ENCODE measurements at regions not wholly inside any gene's neighbourhood (a gene's known extent, or its start where the extent isn't known, plus 50 kb on each side); places are given as distances from the start of the nearest gene placed in this dataset.

DNA sequence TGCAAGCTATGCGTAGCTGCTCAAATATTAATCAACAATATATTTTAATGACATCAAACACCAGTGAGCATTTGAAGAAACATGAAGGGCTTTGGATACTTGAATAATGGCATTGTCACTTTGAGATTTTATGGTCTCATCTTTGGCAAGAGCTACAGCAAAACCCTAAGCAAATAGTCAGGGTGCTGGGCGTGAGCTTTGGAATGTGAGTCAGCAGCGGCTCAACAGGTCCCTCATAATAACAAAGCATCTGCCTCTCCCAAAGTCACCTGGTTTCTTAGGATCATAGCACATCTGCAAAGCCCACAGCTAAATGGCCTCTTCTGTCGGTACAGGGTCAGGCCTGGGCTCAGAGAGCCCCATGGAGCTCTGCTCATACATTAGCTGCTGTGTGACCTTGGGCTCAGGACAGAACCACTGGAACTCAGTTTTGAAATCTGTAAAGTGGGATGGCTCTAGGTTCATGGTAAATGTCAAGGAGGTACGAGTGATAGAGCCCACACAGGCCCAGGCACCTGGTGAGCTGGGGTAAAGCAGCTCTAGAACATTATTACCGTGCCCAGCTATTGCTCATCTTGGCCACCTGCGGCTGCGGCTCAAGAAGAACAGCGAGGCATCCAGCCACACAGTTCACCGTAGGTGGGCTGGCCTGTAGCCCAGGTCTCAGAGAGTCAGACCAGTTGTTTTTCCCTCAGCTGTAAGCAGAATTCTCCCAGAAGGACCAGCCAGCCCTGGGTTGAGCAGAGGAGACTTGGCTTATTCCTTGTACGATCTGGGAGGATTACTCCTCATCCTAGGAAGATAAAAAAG, 544.5 kb upstream of the CDH11 start:
- in situ Hi-C loops (cut with MboI; ENCODE audit: low sequenced_read_pairs), result no loop called here

DNA sequence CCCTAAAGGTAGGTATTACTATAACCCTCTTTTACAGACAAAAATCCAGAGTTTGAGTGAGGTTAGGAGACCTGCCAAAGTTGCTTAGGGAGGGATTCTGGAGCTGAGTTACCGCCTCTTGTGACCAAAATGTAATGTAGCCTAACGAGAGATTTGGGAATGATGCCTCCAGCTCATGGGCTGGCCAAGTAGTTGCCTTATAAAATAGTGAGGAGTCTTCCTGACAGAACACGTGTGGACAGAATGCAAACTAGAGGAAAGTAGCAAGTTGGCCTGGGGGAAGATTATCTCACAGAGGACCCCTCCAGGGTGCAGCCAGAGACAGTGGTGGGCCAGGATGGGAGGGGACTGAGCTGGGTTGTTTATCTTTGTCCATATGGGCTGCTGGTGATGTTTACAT, 543.7 kb upstream of the CDH11 start:
- in situ Hi-C loops (cut with MboI; ENCODE audit: low sequenced_read_pairs), result no loop called here

DNA sequence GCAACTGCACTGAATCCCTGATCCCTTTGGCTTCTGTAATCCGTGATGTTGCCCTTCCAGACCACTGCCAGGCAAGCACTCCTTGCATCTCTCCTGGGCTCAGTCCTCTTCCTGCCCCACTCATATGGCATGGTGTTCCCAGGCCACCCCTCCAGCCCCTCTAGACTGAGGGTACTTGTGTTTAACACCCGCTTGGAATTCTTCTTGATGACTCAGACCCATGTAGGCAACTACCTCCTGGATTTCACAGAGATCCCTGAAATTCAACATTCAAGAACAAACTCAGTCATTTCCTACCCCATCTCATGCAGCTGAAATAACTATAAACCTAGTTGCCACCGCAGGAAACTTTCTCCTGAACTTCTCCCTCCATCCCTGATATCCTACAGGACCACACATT, 541.9 kb upstream of the CDH11 start:
- in situ Hi-C loops (cut with MboI; ENCODE audit: low sequenced_read_pairs), result no loop called here

DNA sequence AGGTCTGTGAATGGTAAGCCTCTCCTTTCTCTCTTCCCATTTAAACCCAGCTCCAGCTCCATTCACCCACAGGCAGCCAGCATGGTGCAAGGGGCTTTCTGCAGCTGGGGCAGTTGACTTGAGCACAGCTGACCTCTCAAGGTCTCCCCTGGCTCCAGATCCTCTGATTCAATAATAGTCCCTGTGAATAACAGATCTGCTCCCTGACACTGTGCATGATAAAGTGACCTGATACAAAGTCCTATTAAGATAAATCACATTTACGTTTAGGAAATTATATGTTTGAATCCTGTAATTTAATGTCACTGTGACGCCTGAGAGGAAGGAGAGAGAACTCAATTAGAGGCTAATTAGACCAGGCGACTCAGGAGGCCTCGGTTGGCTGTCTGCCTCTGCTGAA, 540.4 kb upstream of the CDH11 start:
- in situ Hi-C loops (cut with MboI; ENCODE audit: low sequenced_read_pairs), result no loop called here

DNA sequence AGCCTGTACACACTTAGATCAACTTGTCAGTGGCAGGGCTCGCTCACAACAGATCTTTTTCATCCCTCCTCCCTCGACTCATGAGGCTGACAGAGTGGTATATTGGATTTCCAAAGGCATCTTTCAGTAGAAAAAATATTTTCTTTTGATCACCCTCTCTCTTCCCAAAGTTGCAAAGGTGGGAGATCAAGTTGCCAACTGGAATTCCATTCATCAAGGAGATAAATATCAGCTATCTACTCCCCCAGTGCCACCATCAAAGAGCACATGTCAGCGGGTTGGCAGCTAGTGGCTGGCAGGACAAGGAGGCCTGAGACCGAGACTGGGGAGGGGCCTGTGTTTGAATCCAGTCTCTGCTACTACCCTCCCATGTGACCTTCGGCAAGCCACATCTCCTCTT, 539.7 kb upstream of the CDH11 start:
- in situ Hi-C loops (cut with MboI; ENCODE audit: low sequenced_read_pairs), result no loop called here

DNA sequence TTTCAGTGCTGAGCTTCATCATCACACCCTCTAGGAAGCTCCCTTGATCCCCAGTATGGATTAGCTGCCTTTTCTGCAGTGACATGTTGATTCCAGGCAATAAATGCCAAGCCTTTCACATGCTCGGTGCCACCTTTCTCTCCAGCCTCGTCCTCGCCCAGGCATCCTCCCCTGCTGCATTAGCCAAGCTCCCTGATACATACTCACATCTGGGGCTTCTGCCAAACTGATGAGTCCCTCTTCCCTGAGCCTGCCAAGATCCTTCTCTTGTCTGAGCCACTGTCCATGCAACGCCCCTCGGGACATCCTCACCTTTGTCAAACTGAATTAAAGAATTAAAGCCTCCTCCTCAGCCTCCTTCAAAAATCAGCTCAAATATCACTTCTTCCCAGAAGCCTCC, 538.5 kb upstream of the CDH11 start:
- in situ Hi-C loops (cut with MboI; ENCODE audit: low sequenced_read_pairs), result no loop called here

DNA sequence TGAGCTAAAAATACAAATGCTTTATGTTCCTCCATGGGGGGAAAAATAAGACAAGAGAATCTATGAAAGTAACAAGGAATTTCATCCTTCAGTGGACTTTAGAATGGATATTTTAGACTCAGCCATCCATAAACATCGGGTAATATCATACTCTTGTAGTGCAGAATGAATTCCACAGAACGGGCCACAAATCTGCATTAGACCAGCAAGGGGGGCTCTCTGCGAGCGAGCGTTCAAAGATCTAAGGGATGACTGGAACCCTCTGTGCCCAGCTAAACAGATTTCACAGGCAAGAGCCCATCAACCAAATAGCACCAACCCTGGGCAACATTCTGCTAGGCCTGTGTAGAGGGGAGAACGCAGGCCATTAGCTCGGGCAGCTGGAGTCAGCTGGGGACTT, 537.9 kb upstream of the CDH11 start:
- in situ Hi-C loops (cut with MboI; ENCODE audit: low sequenced_read_pairs), result no loop called here

DNA sequence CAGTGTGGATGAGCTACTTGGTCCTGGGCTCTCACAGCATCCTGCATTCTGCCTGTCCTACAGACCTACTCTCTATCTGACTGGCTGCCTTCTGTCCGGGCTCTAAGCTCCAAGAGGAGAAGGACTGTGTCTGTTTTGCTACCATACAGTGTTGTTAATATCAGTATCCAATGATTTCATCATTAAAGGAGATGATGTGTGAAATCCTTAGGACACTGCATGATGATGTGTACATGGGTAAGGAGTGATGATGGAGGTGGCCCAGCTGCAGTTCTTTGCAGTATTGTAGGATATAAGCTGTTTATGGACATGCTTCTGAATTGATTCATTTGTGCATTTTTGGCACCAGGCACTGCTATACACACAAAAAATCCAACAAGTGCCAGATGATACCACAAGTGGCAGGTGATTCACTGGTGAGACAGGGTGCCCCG, 536.9 kb upstream of the CDH11 start:
- in situ Hi-C loops (cut with MboI; ENCODE audit: low sequenced_read_pairs), result no loop called here

DNA sequence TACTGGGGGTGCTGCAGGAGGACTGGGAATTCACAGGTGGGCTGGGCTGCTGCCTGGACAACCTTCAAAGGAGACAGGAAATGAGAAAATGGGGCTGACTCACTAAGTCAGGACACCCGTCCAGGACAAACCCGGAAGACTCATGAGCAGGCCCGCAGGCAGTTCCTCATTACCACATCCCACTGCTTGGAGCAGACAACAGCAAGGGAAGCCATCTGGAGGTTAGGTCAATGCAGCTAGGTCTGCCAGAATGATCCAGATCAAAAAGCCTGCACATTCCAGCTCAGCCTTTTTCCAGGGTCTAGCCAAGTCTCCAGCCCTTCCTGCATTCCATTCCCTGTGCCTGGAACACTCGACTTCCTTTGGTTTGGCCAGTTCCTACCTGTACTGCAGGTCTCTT, 536.5 kb upstream of the CDH11 start:
- in situ Hi-C loops (cut with MboI; ENCODE audit: low sequenced_read_pairs), result no loop called here

DNA sequence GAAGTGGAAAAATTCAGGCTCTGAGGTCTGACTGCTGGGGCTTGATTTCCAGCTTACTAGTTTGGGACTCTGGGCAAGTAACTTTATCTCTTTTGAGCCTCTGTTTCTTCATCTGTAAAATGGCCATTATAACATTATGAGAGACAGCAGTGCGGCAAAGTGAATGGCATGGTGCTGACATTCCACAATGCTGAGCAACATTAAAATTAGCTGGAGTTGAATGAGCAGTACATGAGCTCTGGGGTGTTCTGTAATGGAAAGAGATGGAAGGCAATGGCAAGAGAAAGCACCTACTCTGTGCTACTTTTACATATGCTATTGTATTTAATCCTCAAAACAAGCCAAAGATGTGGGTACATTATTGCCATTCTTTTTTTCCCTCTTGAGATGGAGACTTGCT, 535.7 kb upstream of the CDH11 start:
- in situ Hi-C loops (cut with MboI; ENCODE audit: low sequenced_read_pairs), result no loop called here

DNA sequence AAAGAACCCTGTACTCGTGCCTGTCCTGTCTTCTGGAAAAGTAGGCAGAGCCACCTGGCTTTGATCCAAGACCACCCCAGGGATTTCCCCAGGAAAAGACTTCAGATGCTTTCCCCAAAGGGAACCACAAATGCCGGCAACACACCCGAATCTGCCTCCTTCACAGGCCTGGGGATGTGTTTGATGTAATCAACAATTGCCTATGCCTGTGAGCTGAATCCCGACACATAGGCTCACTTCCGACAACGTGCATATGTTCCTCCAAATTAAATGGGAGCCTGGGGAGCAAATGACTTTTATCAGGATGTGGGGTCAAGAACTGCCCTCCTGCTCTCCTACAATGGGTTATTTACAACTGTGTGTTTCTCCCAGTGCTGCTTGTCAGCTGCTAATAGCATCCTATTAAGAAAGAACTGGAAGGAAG, 535.2 kb upstream of the CDH11 start:
- in situ Hi-C loops (cut with MboI; ENCODE audit: low sequenced_read_pairs), result no loop called here

DNA sequence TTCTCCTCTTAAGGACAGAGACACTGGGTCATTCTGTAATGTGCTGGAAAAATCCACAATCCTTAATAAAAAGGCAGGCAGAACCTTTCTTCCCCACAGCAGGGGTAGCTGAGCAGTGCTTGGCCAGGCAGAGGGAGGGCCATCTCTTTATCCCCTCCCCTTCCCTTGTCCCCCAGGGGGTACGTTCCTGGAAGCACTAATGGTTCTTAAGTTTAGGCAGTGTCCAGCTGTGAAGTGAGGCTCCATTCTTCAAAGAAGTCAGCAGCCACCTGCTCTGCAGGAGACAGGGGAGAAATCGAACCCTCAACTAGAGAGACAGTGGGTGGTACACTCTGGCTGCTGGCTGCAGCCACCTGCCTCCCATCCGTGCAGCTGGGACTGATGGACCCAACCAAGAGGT, 533.9 kb upstream of the CDH11 start:
- in situ Hi-C loops (cut with MboI; ENCODE audit: low sequenced_read_pairs), result no loop called here

DNA sequence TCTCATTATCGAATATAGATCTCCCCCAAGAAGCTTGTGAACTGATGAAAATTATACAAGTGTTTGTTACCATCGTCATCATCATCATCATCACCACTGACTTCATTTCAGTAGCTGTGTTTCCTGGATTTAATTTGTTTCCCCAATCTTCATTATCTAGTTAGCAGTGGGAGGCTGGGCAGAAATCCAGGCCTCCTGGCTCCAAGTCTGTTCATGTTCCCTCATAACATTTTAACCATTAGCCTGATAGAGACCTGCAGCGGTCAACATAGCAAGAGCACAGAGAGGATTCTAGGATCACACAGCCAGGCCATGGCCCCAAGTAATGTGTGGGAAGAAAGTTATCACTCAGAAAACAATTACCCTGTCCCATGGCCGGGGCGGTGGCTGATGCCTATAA, 526.2 kb upstream of the CDH11 start:
- in situ Hi-C loops (cut with MboI; ENCODE audit: low sequenced_read_pairs), result no loop called here

DNA sequence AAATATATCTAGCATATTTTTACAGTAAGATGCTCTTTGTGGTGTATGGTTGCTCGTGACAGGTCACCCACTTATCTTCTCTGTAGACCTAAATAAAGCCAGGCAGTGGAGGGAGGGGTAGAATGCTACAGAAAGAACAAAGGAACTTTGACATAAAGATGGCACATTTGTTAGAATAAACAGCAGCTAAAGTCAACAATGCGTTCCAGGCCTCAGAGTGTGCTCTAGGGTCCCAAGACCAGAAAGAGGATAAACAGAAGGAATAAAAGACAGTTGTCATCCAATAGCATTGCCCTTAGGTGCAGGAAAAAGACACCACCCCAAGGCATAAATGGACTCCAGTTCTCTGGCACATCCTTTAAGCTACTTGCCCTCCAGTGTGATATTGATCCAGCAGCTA, 523.0 kb upstream of the CDH11 start:
- in situ Hi-C loops (cut with MboI; ENCODE audit: low sequenced_read_pairs), result no loop called here

DNA sequence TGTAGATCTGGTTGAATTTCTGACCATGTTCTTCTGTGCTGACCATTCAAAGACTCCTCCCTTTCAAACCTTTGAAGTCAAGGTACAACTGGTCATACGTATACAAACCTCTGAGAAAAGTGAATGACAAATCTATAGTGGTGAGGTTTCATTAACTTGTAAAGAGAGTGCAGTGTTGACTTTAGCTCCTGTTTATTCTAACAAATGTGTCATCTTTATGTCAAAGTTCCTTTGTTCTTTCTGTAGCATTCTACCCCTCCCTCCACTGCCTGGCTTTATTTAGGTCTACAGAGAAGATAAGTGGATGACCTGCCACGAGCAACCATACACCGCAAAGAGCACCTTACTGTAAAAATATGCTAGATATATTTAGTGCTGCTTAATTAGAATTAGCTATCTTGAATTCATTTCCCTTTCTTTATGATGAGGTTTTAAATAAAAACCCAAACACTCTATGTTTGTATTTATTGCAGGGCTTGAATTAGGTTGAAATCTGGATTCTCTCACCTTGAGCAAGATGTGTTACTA, 520.0 kb upstream of the CDH11 start:
- in situ Hi-C loops (cut with MboI; ENCODE audit: low sequenced_read_pairs), result no loop called here

DNA sequence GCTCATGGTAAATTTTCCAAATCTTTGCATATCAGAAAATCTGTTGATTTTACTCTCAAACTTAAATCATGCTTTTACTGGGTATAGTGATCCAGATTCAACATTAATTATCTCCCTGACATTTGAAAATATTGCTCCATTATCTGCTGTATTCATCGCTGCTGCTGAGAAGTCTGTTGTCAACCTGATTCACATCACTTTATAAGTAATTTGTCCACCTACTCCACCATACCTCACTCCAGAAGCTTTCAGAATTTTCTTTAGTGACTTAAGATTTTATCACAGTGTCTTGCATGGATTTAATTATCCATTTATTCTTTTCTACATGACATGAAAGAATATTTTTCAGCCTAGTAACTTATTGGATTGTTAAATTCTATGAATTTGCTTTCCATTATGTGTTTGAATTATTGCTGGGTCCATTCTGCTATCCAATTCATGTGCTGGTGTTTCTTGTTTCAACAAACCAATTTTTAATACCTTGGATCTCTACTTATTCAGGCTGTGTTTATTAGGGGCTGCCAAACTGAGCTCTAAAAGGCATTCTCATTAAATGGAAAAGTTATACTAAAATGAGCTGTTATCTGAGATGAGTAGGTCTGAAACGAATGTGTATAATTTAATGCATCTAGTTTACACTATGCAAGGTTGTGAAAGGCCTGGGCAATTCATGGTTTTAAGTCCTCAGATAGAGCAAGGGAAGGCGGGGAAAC, 519.3 kb upstream of the CDH11 start:
- in situ Hi-C loops (cut with MboI; ENCODE audit: low sequenced_read_pairs), result no loop called here

DNA sequence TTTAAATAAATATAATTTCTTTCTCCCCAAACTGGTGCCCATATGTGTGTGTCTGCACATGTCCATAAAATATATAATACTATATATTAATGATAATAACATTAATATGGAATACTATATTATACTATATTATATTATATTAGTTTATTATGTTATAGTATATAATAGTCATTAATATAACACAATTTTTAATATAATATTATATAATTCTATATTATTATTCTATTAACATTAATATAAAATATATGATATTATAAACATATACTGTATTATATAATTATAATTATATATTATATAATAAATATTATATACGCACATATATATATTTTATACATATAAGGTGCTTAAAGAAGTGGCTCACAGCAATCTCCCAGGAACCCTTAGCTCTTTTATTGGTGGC, 513.0 kb upstream of the CDH11 start:
- in situ Hi-C loops (cut with MboI; ENCODE audit: low sequenced_read_pairs), result no loop called here

DNA sequence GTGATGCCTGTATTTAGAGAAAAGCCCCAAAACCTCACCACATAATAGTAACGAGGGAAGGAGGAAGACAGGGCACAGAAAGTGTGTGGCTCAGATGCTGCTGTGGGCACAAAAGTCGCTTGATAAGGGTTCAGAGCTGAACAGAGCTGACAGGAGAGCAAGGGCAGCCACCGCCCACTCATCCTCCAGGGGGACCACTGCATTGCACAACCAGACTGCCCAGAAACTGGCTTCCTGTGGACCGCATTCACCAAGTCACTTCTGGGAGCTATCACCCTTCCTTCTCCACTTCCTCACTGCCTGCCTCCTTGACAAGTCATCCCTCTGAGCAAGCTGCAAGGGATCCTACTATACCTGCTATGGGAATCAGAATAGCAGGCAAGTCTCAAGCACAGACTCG, 512.4 kb upstream of the CDH11 start:
- in situ Hi-C loops (cut with MboI; ENCODE audit: low sequenced_read_pairs), result no loop called here

DNA sequence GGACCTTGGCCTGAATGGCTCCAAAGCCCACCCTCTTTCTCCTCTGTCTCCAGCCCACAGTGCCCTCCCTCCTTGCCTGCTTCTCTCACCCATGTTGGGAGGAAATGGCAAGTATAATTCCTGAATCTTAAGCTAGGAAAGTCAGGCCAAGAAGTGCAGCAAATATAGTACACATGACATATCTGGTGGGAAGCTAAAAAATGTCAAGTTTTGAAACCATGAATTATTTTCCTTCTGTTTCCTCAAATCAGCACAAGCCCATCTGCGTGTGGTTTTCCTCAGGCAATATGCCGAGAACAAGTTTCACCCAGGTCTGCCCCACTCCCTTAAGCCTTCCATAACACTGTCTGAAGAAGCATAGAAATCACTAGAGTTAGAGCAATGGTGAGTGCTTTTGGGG, 502.8 kb upstream of the CDH11 start:
- in situ Hi-C loops (cut with MboI; ENCODE audit: low sequenced_read_pairs), result no loop called here

DNA sequence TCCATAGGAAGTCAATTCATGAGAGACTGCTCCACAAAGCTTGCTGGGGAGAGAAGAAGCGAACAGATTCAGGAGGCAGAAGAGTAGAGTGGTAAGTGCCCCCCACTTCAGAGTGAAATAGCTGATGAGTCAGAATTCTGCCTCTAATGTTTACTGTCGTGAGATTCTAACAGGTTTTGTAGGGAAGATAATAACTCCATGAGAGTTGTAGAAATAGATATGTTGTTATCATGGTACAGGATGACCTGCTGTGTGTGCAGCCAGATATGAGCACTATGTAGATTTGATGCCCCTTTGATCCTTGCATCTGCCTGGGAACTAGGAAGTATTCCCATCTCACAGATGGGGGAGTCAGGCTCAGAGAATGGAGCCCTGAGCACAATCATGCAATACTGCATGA, 502.4 kb upstream of the CDH11 start:
- in situ Hi-C loops (cut with MboI; ENCODE audit: low sequenced_read_pairs), result no loop called here

DNA sequence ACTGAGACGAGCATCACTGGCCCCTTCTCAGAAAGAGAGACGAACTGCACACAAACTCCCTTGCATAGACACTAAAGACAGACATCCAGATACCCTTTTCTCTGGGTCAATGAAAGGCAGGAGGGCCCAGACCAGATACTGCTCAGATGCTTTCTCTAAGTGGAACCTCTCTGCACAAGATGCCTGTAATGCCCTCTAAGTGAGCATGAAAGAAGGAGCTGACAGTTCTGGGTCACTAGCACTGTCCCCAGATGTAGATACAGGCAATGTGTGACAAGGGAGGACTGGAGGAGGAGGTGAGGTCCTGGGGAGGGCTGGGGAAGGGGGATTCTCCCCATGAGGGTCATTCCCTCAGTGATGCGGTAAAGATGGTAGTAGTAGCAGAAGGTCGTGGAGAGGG, 501.0 kb upstream of the CDH11 start:
- in situ Hi-C loops (cut with MboI; ENCODE audit: low sequenced_read_pairs), result no loop called here

DNA sequence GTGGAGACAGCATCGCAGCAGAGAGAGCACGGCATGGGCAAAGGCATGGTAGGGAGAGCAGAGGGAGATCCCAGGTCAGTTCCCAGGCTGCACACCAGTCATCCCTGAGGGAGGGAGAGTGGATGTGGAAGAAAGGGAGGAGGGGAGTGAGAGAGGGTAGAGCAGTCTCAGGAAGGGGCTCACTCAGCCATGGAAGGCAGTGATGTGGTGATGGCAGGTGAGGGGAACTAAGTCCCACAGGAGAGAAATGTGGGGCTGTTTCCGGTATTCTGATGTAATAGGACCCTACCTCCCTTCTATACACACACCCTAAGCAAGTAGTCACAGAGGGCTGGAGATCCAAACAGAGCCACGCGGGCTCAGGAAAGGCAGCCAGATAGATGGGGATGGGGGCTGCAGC, 500.3 kb upstream of the CDH11 start:
- in situ Hi-C loops (cut with MboI; ENCODE audit: low sequenced_read_pairs), result no loop called here

Data from HL-60/S4 treated with retinoic acid at 250 ng/mL for 4 days and 3 days (cell line).